ENCODE measurements at regions not wholly inside any gene's neighbourhood (a gene's known extent, or its start where the extent isn't known, plus 50 kb on each side); places are given as distances from the start of the nearest gene placed in this dataset.
"Not testable (repeated sequence)": the region's sequence is repeated elsewhere in the genome, so short reads cannot be mapped to it uniquely, and the experiment has no call there.

- no peak for DNase-seq (ENCODE audit: low read depth)
Observed at GRCh38 chr2:129375632-129376425, 603.6 kb upstream of the RAB6C start.

- DNase-seq (ENCODE audit: low read depth), result no peak
Observed at GRCh38 chr2:129376426-129377077, 602.9 kb upstream of the RAB6C start.

GRCh38 chr2:129377078-129377469, 602.4 kb upstream of the RAB6C start:
- DNase-seq (ENCODE audit: low read depth), result no peak

- DNase-seq (ENCODE audit: low read depth), result no peak
Observed at GRCh38 chr2:129378186-129378585, 601.3 kb upstream of the RAB6C start.

GRCh38 chr2:129379411-129379810, 600.1 kb upstream of the RAB6C start:
- DNase-seq (ENCODE audit: low read depth), result no peak

- no peak for DNase-seq (ENCODE audit: low read depth)
Observed at GRCh38 chr2:129381789-129382188, 597.7 kb upstream of the RAB6C start.

GRCh38 chr2:129388870-129389269, 590.6 kb upstream of the RAB6C start:
- DNase-seq (ENCODE audit: low read depth), result no peak

- no peak for DNase-seq (ENCODE audit: low read depth)
Observed at GRCh38 chr2:129393816-129394215, 585.6 kb upstream of the RAB6C start.

- no peak for DNase-seq (ENCODE audit: low read depth)
Observed at GRCh38 chr2:129396980-129397599, 582.4 kb upstream of the RAB6C start.

- no peak for DNase-seq (ENCODE audit: low read depth)
Observed at GRCh38 chr2:129400826-129401225, 578.6 kb upstream of the RAB6C start.

GRCh38 chr2:129402076-129402475, 577.4 kb upstream of the RAB6C start:
- DNase-seq (ENCODE audit: low read depth), result no peak

GRCh38 chr2:129404000-129404685, 575.3 kb upstream of the RAB6C start:
- no peak for DNase-seq (ENCODE audit: low read depth)

- no peak for DNase-seq (ENCODE audit: low read depth)
Observed at GRCh38 chr2:129408570-129408969, 570.9 kb upstream of the RAB6C start.

GRCh38 chr2:129417041-129417440, 562.4 kb upstream of the RAB6C start:
- DNase-seq (ENCODE audit: low read depth), result not testable (repeated sequence)

- no peak for DNase-seq (ENCODE audit: low read depth)
Observed at GRCh38 chr2:129422028-129422427, 557.4 kb upstream of the RAB6C start.

GRCh38 chr2:129428086-129428660, 551.3 kb upstream of the RAB6C start:
- no peak for DNase-seq (ENCODE audit: low read depth)

- DNase-seq (ENCODE audit: low read depth), result no peak
Observed at GRCh38 chr2:129430911-129431310, 548.6 kb upstream of the RAB6C start.

- DNase-seq (ENCODE audit: low read depth), result no peak
Observed at GRCh38 chr2:129431881-129432280, 547.6 kb upstream of the RAB6C start.

- no peak for DNase-seq (ENCODE audit: low read depth)
Observed at GRCh38 chr2:129436809-129437208, 542.7 kb upstream of the RAB6C start.

- DNase-seq (ENCODE audit: low read depth), result no peak
Observed at GRCh38 chr2:129437725-129438124, 541.7 kb upstream of the RAB6C start.

- DNase-seq (ENCODE audit: low read depth), result no peak
Observed at GRCh38 chr2:129438501-129439057, 540.9 kb upstream of the RAB6C start.

Measured in stimulated activated CD8-positive, alpha-beta memory T cell treated with anti-CD3 and anti-CD28 coated beads, Interleukin-12 subunit alpha, Interleukin-12 subunit beta, amount 100 ng/mL, for 1 hour (primary cell).